B cell (primary cell): ENCODE measurements at regions not wholly inside any gene's neighbourhood (a gene's known extent, or its start where the extent isn't known, plus 50 kb on each side); places are given as distances from the start of the nearest gene placed in this dataset.
"Not testable (repeated sequence)": the region's sequence is repeated elsewhere in the genome, so short reads cannot be mapped to it uniquely, and the experiment has no call there.

ENCODE experiments used
- ATAC-seq: fragments of 200-7000 bp; cut with Tn5 transposase; one replicate; pipeline ENCODE4 v1.10.0; 2021; ENCODE audit warnings: low read depth, mild to moderate bottlenecking, moderate number of reproducible peaks, moderate library complexity
- CTCF ChIA-PET: fragments of 350-600 bp; sonication (Branson Sonifier 250); formaldehyde crosslinking; loops from one replicate; lab custom pipeline; 2021; ENCODE audit warnings: antibody characterized with exemption, inconsistent platforms; lab: Charles Lee
- POLR2A ChIA-PET: fragments of 350-600 bp; sonication (Branson Sonifier 250); formaldehyde crosslinking; loops from one replicate; lab custom pipeline; 2021; ENCODE audit warnings: antibody characterized with exemption; lab: Charles Lee
- DNase-seq: peaks from one replicate; pipeline ENCODE4 v3.0.0; 2013
- H2AFZ ChIP-seq: 2 replicates; pipeline ENCODE4 v1.6.1; 2012; ENCODE audit warnings: mild to moderate bottlenecking, low read depth, low read length; ENCODE audit not compliant: insufficient read depth, poor library complexity, severe bottlenecking
- H3K27ac ChIP-seq, 2 donors: 1 replicate in 1 of 2; 2 replicates in 1 of 2; pipeline ENCODE4 v1.5.1; 2012 to 2013; ENCODE audit warnings: low read length in 2 of 2, mild to moderate bottlenecking in 2 of 2, moderate library complexity in 1 of 2
- H3K27me3 ChIP-seq, 4 experiments: fragments of 200-600 bp in 1 of 4; sonication (generic) in 1 of 4; replicated peaks in 1 of 4; 1 replicate in 2 of 4; 2 replicates in 2 of 4; pipeline versions ENCODE4 v1.6.1 to v1.7.0; 2013 to 2016; ENCODE audit warnings: low read length in 3 of 4, mild to moderate bottlenecking in 2 of 4, mixed read lengths in 1 of 4, moderate library complexity in 1 of 4; ENCODE audit not compliant: insufficient read depth in 4 of 4, control insufficient read depth in 3 of 4; ENCODE audit errors: control extremely low read depth in 1 of 4
- H3K36me3 ChIP-seq, 2 experiments: replicated peaks in 1 of 2; 1 replicate in 1 of 2; 2 replicates in 1 of 2; pipeline versions ENCODE4 v1.6.1 to v1.7.1; 2013; ENCODE audit warnings: low read length in 1 of 2; ENCODE audit not compliant: insufficient read depth in 2 of 2, control insufficient read depth in 1 of 2; ENCODE audit errors: control extremely low read depth in 1 of 2, extremely low read depth in 1 of 2
- H3K4me1 ChIP-seq, 2 donors: fragments of 200-600 bp in 1 of 2; sonication (generic) in 1 of 2; 1 replicate in 1 of 2; 2 replicates in 1 of 2; pipeline versions ENCODE4 v1.5.1 to v1.6.1; 2013 to 2017; ENCODE audit warnings: low read length in 2 of 2; ENCODE audit not compliant: control insufficient read depth in 2 of 2, insufficient read depth in 2 of 2
- H3K4me2 ChIP-seq: replicated peaks from 2 replicates; pipeline ENCODE3; 2012; ENCODE audit warnings: mild to moderate bottlenecking, low read depth, low read length; ENCODE audit not compliant: poor library complexity, severe bottlenecking
- H3K4me3 ChIP-seq, 5 experiments: fragments of 200-600 bp in 1 of 5; sonication (generic) in 1 of 5; 1 replicate in 3 of 5; 2 replicates in 2 of 5; pipeline versions ENCODE4 v1.5.1 to v1.7.0; 2011 to 2016; ENCODE audit warnings: low read length in 4 of 5, mild to moderate bottlenecking in 4 of 5, low read depth in 2 of 5, control low read depth in 1 of 5, moderate library complexity in 1 of 5; ENCODE audit not compliant: insufficient read depth in 1 of 5; ENCODE audit errors: control extremely low read depth in 1 of 5, extremely low read depth in 1 of 5
- H3K79me2 ChIP-seq: fragments of 200-600 bp; sonication (generic); one replicate; pipeline ENCODE4 v1.6.0; 2016; ENCODE audit warnings: low read length; ENCODE audit not compliant: control insufficient read depth, insufficient read depth
- H3K9ac ChIP-seq: fragments of 200-600 bp; sonication (generic); 2 replicates; pipeline ENCODE4 v1.6.1; 2017; ENCODE audit warnings: mild to moderate bottlenecking, low read length, moderate library complexity
- H3K9me3 ChIP-seq, 3 donors: one replicate each; pipeline versions ENCODE4 v1.6.1 to v1.7.1; 2013; ENCODE audit warnings: low read length in 2 of 3; ENCODE audit not compliant: control insufficient read depth in 2 of 3, insufficient read depth in 1 of 3; ENCODE audit errors: control extremely low read depth in 1 of 3
- H4K20me1 ChIP-seq: 2 replicates; pipeline ENCODE4 v1.6.0; 2012; ENCODE audit warnings: mild to moderate bottlenecking, low read length; ENCODE audit not compliant: insufficient read depth, control insufficient read depth, poor library complexity, severe bottlenecking
- H3K27ac Mint-ChIP-seq: one replicate; pipeline ENCODE4 v1.8.0; 2021; ENCODE audit warnings: mixed read lengths
- H3K27me3 Mint-ChIP-seq: one replicate; pipeline ENCODE4 v1.8.0; 2021; ENCODE audit warnings: mixed read lengths
- H3K4me1 Mint-ChIP-seq: one replicate; pipeline ENCODE4 v1.8.0; 2021; ENCODE audit warnings: mixed read lengths
- H3K4me3 Mint-ChIP-seq: one replicate; pipeline ENCODE4 v1.8.0; 2021; ENCODE audit warnings: mixed read lengths
- H3K9me3 Mint-ChIP-seq: one replicate; pipeline ENCODE4 v1.8.0; 2022; ENCODE audit warnings: mixed read lengths; ENCODE audit not compliant: insufficient read depth
- CTCF ChIP-seq: fragments of 200-600 bp; IDR thresholded peaks from one replicate; pipeline ENCODE4 v1.8.0; 2022; ENCODE audit warnings: antibody characterized with exemption, mild to moderate bottlenecking
- EZH2 ChIP-seq: IDR thresholded peaks from 2 replicates; pipeline ENCODE4 v1.6.1; 2012; ENCODE audit warnings: borderline replicate concordance, low read depth, mild to moderate bottlenecking, moderate library complexity, low read length; ENCODE audit not compliant: insufficient read depth, poor library complexity, severe bottlenecking
- WGBS: methylation state at CpG from one replicate; pipeline ENCODE4 v1.1.5; 2013; ENCODE audit warnings: missing lambda C conversion rate; ENCODE audit not compliant: insufficient coverage; 5-methylcytosine and 5-hydroxymethylcytosine counted together
- intact Hi-C: fragments of 100-400 bp; cut with micrococcal nuclease; formaldehyde crosslinking; loops from one replicate; pipeline ENCODE4 v1.10.0; 2022

- H3K27me3 ChIP-seq = no peaks in the 10 kb centered on the region
- H2AFZ ChIP-seq = no peak overlapping the region
- no peaks in the 10 kb centered on the region for H3K4me1 ChIP-seq
- POLR2A ChIA-PET = no interaction called here
- H3K9me3 ChIP-seq = no peaks in the 10 kb centered on the region
- H3K4me3 Mint-ChIP-seq = no peak overlapping the region
- intact Hi-C loops = no loop called here
- no peak overlapping the region for H3K4me2 ChIP-seq
- H3K9ac ChIP-seq = no peak overlapping the region
- TF ChIP-seq EZH2 (no peak), CTCF (no peak)
- H3K4me3 ChIP-seq = no peak overlapping the region
- DNase-seq (no peak), ATAC-seq (no peak)
- no peaks in the 10 kb centered on the region for H4K20me1 ChIP-seq
- no peak overlapping the region for H3K27ac Mint-ChIP-seq
- no peaks in the 10 kb centered on the region for H3K36me3 ChIP-seq
- no peaks in the 10 kb centered on the region for H3K9me3 Mint-ChIP-seq
- no peaks in the 10 kb centered on the region for H3K4me1 Mint-ChIP-seq
- WGBS = 100% methylated on average over 1 of the region's 1 CpG
- H3K27ac ChIP-seq = no peak overlapping the region
- H3K27me3 Mint-ChIP-seq = peaks cover 3% of the 10 kb centered on the region
- CTCF ChIA-PET = no interaction called here
- H3K79me2 ChIP-seq = no peaks in the 10 kb centered on the region
Measured at GRCh38 chr20:6339176-6339575, 216.3 kb upstream of the FERMT1 start.

GRCh38 chr20:6333110-6333509 lies 210.3 kb upstream of the FERMT1 start:
- ChIA-PET CTCF (no interaction called here), POLR2A (no interaction called here)
- Mint-ChIP-seq H3K4me3 (no peak overlapping the region), H3K9me3 (peaks cover 12% of the 10 kb centered on the region), H3K4me1 (no peaks in the 10 kb centered on the region), H3K27me3 (no peaks in the 10 kb centered on the region), H3K27ac (no peak overlapping the region)
- Histone ChIP-seq H2AFZ (no peak overlapping the region), H3K9me3 (peaks cover 0 to 5% (median 0%) of the 10 kb centered on the region in 3 donors), H3K79me2 (no peaks in the 10 kb centered on the region), H3K4me3 (no peak overlapping the region), H3K9ac (no peak overlapping the region), H3K27ac (no peak overlapping the region), H3K4me2 (no peak overlapping the region), H3K27me3 (no peaks in the 10 kb centered on the region), H4K20me1 (no peaks in the 10 kb centered on the region), H3K4me1 (no peaks in the 10 kb centered on the region), H3K36me3 (no peaks in the 10 kb centered on the region)
- no peak for DNase-seq
- WGBS = 87% methylated on average over 5 of the region's 5 CpGs
- ATAC-seq = no peak
- TF ChIP-seq EZH2 (no peak), CTCF (no peak)
- intact Hi-C loops = no loop called here

- H4K20me1 ChIP-seq, H3K4me1 Mint-ChIP-seq, H3K4me3 ChIP-seq, H3K27me3 Mint-ChIP-seq, H3K4me2 ChIP-seq, H3K4me1 ChIP-seq, H3K9ac ChIP-seq, H3K9me3 ChIP-seq, intact Hi-C loops, H3K27ac Mint-ChIP-seq, H3K36me3 ChIP-seq, H3K9me3 Mint-ChIP-seq, H3K27ac ChIP-seq, CTCF ChIA-PET, ATAC-seq, H3K4me3 Mint-ChIP-seq, H3K79me2 ChIP-seq, H3K27me3 ChIP-seq, DNase-seq, POLR2A ChIA-PET, H2AFZ ChIP-seq: not testable (repeated sequence)
- no CpG with 5 or more reads among the region's 20 CpGs for WGBS
Measured at GRCh38 chr20:6321235-6321634, 198.4 kb upstream of the FERMT1 start.
